Hindlimb muscle (tissue), 1 donor: ENCODE measurements at regions not wholly inside any gene's neighbourhood (a gene's known extent, or its start where the extent isn't known, plus 50 kb on each side); places are given as distances from the start of the nearest gene placed in this dataset.
"Not testable (repeated sequence)": the region's sequence is repeated elsewhere in the genome, so short reads cannot be mapped to it uniquely, and the experiment has no call there.

ENCODE experiments used
- DNase-seq: peaks from one replicate; pipeline ENCODE4 v3.0.0-alpha.2; 2013

DNA sequence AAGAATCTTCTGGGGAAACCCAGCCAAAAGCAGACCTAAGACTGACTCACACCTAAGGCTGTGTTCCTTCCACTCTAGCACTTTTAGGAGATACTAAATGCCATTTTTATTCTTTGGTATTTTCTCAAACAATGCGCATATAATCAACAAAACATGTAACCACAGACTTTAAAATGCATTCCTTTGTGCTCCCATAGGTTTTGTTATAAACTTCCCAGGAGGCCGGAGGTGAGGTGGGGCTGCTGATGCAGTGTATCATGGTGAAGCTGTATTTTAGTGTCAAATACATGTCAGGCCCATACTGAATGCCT lies 155.2 kb downstream of the BTBD3 start:
- DNase-seq: no peak

- DNase-seq: no peak
These were observed 156.5 kb downstream of the BTBD3 start for GRCh38 chr20:12074111-12074655.

DNA sequence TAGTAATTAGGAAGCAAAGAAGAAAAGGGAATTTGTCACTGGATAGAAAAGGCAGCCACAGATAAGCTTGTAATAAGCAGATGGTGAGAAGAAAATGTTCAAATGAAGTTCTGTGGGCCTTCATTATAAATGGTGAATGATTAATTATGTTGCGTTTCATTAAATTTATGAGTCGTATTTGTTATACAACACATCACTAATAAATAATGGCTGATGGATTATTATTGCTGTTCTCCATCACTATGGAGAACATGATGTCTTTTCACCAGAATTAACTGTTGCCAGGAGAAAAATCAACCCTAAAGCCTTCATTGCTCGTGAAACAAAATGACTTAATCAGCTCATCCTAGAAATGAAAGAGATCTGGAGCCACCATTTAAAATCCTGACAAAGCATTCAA lies 158.5 kb downstream of the BTBD3 start:
- no peak for DNase-seq

DNA sequence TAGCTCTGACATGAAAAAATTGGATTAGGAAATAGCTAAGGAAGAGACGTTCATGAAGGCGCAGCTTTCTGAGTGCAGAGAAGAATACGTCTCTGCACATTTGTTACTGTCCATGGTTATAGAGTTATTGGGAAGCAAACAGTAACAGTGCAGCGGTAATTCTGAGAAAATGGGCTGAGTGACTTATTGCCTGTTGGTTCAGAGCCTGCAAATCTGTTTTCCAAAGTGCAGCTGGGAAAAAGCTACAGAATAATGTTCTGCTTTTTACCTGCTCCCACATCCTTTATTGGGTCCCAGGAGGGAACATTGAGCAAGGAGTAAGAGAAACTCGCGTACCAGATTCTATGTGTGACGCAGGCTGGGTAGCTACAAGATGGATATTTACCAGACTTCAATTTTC lies 160.2 kb downstream of the BTBD3 start:
- DNase-seq: peak; percentile 44

GRCh38 chr20:12079490-12079889 lies 161.8 kb downstream of the BTBD3 start:
- DNase-seq: no peak

DNA sequence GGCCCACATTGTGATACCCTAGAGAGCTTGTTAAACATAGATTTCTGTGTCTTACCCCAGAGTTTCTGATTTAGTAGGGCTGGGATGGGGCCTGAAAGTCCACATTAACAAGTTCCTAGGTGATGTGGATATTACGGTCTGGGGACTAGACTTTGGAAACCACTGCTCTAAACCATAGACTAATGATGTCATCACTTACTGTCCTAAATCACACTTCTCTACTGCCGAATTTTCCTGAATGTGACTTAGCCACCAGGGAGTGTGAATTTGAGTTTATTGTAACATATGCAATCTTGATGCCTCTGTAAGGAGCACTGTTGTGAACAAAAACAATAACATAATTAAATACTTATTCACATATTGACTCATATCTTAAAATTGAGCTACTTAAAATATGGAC lies 165.6 kb downstream of the BTBD3 start:
- DNase-seq: no peak

DNA sequence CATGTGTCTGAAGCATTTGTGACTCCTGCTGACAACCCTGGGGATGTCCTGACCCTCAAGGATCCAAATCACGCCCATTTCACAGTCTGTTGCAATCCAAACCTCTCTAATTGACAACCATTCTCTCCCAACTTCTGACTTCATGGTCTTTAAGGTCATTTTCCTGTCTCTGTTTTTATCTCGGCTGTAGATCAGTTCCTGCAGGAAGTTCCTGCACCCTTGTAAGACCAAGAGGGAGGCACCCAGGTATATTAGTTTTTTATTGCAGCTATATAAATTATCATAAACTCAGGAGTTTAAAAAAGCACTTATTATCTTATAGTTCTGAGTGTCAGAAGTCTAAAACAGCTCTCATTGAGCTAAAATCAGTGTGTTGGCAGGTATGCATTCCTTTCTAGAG lies 166.8 kb downstream of the BTBD3 start:
- no peak for DNase-seq

DNA sequence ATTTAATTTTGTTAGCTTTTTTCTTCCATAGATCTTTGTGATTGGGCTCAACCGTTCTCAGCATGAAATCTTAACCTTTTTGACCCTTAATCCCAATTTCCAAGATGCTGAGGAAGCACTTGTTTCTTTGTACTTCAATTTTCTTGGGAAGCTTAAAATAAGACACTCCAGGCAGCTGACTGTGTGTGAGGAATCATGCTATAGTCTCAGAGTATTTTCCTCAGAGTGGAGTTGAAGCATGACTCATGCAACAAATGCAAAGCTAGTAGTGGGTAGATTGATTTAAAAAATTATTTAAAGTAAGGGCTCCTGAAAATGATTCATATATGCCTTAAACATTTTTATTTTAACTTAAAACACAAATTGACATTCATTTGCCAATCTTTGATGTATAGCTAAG lies 168.7 kb downstream of the BTBD3 start:
- no peak for DNase-seq

DNA sequence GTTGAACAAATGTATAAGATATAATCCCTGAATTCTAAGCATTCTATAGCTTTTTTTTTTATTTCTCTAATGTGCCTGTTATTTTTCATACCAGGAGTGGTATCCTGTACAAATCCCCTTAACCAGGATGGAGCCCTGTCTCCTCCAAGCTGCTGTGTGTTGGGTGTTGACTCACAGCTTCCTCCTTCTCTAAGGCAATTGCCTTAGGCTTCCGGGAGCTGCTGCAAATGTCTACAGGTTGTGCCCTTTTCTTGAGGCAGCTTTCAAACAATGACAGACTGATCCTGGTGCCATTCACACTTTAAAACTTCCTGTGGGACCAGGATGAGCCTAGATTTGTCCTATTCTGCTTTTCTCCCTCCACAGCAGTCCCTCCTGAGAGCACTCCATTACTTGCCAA lies 173.2 kb downstream of the BTBD3 start:
- no peak for DNase-seq

GRCh38 chr20:12093057-12093796 lies 175.5 kb downstream of the BTBD3 start:
- DNase-seq: no peak

- DNase-seq: not testable (repeated sequence)
These were observed 176.1 kb downstream of the BTBD3 start for GRCh38 chr20:12093797-12094190.

- no peak for DNase-seq
These were observed 177.7 kb downstream of the BTBD3 start for GRCh38 chr20:12095180-12095920.

- peak; percentile 25 for DNase-seq
These were observed 180.7 kb downstream of the BTBD3 start for GRCh38 chr20:12098421-12098820.

- no peak for DNase-seq
These were observed 191.2 kb downstream of the BTBD3 start for GRCh38 chr20:12108846-12109245.

GRCh38 chr20:12110274-12110673 lies 192.6 kb downstream of the BTBD3 start:
- no peak for DNase-seq

GRCh38 chr20:12110711-12111110 lies 193.0 kb downstream of the BTBD3 start:
- no peak for DNase-seq

DNA sequence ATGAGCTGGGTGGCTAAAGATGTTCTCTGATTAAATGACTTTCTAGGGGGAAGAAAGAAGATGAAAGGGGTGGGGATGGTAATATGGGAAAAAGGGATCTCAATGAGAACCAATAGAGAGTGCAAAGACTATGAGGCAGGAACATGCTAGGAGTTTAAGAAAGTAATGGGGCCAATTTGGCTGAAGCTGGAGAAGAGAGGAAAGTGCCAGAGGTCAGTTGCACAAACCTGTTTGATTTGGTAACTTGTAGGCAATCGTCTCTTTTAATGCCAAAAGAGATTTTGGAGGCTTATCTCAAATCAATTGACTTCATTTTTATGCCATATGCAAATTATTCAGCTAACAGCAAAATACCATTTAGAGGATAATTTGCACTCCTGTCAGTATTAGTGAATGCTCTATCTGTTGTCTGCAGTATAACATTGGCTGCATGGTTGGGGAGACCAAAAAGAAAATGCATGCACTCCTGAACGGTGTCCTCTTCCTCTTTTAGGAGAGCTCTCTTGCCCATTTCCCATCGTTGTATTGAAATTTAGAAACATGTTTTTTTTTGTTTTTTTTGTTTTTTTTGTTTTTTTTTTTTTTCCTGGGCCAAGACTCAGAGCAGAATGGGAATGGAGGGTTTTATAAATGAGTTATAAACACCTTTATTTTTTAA lies 193.9 kb downstream of the BTBD3 start:
- DNase-seq: no peak

DNA sequence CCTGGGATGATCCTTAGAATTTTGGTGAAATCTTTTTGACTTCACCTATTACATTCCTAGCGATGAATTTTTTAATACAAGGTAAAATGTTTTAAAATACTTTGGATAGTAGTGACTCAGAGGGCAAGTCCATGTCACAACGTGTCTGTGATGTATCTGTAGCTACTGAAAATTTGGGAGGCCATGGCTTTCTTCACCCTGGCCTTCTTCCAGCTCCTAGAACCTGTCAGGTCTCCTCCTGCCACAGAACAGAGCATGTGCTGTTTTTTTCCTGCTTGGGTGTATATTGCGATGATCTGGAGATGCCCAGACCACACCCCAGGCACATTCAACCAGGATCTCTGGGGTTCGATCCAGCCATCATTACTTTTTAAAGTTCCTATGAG lies 194.4 kb downstream of the BTBD3 start:
- no peak for DNase-seq

DNA sequence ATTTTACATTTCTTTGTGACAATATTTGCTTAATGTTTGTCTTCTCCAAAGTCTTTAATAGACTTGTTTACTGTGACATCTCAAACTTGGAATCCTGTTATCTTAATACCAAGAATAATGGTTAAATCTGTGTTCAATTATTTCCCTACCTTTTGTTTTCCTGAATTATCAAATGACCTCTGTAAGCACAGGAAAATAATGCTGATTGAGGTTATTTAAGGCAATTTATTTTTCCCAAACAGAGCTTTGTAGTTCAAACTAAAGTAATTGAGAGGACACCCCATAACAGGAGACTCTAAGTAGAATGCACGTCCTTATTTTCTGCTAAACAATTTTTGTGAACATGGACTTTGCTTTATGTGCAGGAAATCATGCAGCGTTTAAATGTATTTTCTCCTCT lies 195.0 kb downstream of the BTBD3 start:
- DNase-seq: no peak

DNA sequence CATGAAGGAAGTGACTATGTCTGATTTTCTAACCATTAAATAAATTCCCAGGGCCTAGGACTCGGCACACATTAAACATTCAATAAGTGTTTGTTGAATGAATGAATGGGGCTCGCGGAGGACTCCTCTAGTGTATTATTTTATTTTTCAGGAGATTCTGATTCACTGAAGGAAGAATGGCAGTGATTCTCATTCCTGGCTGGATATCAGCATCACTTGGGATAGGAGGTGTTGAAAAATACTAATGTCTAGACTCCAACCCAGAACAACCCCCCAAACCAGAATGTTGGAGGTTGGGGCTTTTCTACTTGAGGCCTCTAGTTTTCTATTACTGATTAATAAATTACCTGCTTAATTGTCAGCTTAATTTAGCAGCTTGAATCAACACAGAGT lies 195.4 kb downstream of the BTBD3 start:
- DNase-seq: no peak

DNA sequence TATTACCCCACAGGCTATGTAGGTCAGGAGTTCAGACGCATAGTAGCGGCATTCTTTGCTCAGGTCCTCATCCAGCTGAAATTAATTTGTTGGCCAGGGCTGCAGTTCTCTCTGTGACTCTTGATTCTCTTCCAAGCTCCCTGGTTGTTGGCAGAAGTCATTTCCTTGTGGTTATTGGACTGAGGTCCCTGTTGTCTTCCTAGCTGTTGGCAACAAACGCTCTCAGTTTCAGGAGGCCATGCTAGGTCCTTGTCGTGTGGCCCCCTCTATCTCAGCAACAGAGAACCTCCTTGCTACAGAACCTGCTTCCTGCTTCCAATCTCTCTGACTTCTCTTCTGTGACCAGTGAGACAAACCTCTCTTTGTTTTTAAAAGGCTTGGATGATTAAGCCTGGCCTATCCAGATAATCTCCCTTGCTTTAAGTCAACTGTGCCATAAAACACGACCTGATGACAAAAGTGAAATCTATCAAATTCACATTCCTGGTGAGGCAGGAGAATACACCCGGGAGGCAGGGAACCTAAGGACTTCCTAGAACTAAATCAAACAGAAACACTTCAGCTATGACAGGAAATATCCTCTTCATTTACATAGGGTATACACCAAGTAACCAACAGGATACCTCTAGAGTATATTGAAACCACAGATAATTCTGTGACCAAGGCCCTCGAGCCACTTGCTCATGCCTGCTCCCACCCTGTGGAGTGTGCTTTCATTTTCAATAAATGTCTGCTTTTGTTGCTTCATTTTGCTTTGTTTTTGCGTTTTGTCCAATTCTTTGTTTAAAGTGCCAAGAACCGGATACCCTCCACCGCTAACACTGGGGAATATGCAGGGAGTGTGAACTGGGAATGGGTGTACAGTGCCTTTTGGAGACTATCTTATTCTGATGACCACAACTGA lies 196.0 kb downstream of the BTBD3 start:
- DNase-seq: peak; percentile 32

DNA sequence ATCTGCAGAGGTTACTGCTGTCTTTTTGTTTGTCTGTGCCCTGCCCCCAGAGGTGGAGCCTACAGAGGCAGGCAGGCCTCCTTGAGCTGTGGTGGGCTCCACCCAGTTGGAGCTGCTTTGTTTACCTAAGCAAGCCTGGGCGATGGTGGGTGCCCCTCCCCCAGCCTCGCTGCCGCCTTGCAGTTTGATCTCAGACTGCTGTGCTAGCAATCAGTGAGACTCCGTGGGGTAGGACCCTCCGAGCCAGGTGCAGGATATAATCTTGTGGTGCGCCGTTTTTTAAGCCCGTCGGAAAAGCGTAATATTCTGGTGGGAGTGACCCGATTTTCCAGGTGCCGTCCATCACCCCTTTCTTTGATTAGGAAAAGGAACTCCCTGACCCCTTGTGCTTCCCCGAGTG lies 211.4 kb downstream of the BTBD3 start:
- DNase-seq: not testable (repeated sequence)

DNA sequence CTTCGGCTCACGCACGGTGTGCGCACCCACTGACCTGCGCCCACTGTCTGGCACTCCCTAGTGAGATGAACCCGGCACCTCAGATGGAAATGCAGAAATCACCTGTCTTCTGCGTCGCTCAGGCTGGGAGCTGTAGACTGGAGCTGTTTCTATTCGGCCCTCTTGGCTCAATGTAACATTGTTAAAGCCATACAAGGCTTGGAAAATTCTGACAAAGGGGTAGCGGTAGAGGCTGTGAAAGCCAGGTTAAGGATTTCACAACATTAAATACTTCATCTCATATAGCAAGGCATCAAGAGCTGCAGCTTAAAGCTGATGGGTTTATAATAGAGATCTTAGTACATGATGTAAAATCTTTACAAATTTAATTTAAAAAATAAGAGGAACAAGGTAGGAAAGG lies 211.8 kb downstream of the BTBD3 start:
- DNase-seq: not testable (repeated sequence)
